Keratinocyte (primary cell): ENCODE measurements at regions not wholly inside any gene's neighbourhood (a gene's known extent, or its start where the extent isn't known, plus 50 kb on each side); places are given as distances from the start of the nearest gene placed in this dataset.

Experiments used
- DNase-seq: peaks from one replicate; pipeline ENCODE4 v3.0.0-alpha.2; 2011; ENCODE audit warnings: low read depth, missing footprints, low spot score
- FAIRE-seq: peaks from 2 replicates; lab custom pipeline; 2011; peaks lifted over from hg19 to GRCh38; lab: Jason Lieb, UNC
- H2AFZ ChIP-seq: 2 replicates; pipeline ENCODE4 v1.6.0; 2012; ENCODE audit warnings: low read length, control low read depth, inconsistent platforms; ENCODE audit not compliant: control insufficient read depth
- H3K27ac ChIP-seq: 2 replicates; pipeline ENCODE4 v1.5.1; 2011; ENCODE audit warnings: low read length; ENCODE audit not compliant: control insufficient read depth, insufficient read depth
- H3K27me3 ChIP-seq: 3 replicates; pipeline ENCODE4 v1.6.0; 2011; ENCODE audit warnings: low read length; ENCODE audit not compliant: control insufficient read depth, insufficient read depth; ENCODE audit errors: extremely low read depth
- H3K36me3 ChIP-seq, 2 experiments: 2 replicates in 1 of 2; 3 replicates in 1 of 2; pipeline ENCODE4 v1.5.1; 2011; ENCODE audit warnings: low read length in 2 of 2, mild to moderate bottlenecking in 1 of 2; ENCODE audit not compliant: control insufficient read depth in 2 of 2, insufficient read depth in 2 of 2; ENCODE audit errors: extremely low read depth in 1 of 2
- H3K4me1 ChIP-seq: 3 replicates; pipeline ENCODE4 v1.5.1; 2011; ENCODE audit warnings: low read length; ENCODE audit not compliant: control insufficient read depth, insufficient read depth; ENCODE audit errors: extremely low read depth
- H3K4me2 ChIP-seq: 3 replicates; pipeline ENCODE4 v1.6.0; 2011; ENCODE audit warnings: low read depth, low read length; ENCODE audit not compliant: control insufficient read depth, insufficient read depth; ENCODE audit errors: extremely low read depth
- H3K4me3 ChIP-seq, 3 experiments: fragments of 200-600 bp in 1 of 3; sonication (generic) in 1 of 3; 2 replicates in 2 of 3; 3 replicates in 1 of 3; pipeline ENCODE4 v1.5.1; 2011 to 2016; ENCODE audit warnings: low read length in 3 of 3, mild to moderate bottlenecking in 3 of 3, control low read depth in 2 of 3, inconsistent platforms in 1 of 3, low read depth in 1 of 3, mixed read lengths in 1 of 3, mixed run types in 1 of 3, moderate library complexity in 1 of 3; ENCODE audit not compliant: control insufficient read depth in 2 of 3, insufficient read depth in 2 of 3; ENCODE audit errors: extremely low read depth in 1 of 3
- H3K79me2 ChIP-seq: 2 replicates; pipeline ENCODE4 v1.6.0; 2012; ENCODE audit warnings: low read length; ENCODE audit not compliant: control insufficient read depth, insufficient read depth
- H3K9ac ChIP-seq: 3 replicates; pipeline ENCODE4 v1.6.0; 2011; ENCODE audit warnings: low read length; ENCODE audit not compliant: control insufficient read depth, insufficient read depth; ENCODE audit errors: extremely low read depth
- H3K9me1 ChIP-seq: 3 replicates; pipeline ENCODE4 v1.6.0; 2011; ENCODE audit warnings: low read length; ENCODE audit not compliant: control insufficient read depth, insufficient read depth; ENCODE audit errors: extremely low read depth
- H3K9me3 ChIP-seq: 2 replicates; pipeline ENCODE4 v1.5.1; 2012; ENCODE audit warnings: low read depth, low read length; ENCODE audit not compliant: control insufficient read depth
- H4K20me1 ChIP-seq: 3 replicates; pipeline ENCODE4 v1.6.0; 2011; ENCODE audit warnings: low read length; ENCODE audit not compliant: control insufficient read depth, insufficient read depth; ENCODE audit errors: extremely low read depth
- EZH2 ChIP-seq: IDR thresholded peaks from one replicate; pipeline ENCODE4 v1.6.1; 2012; ENCODE audit warnings: inconsistent platforms, mild to moderate bottlenecking, low read length, moderate library complexity
- dilution Hi-C: fragments of 300-500 bp; cut with MboI; formaldehyde crosslinking; loops from one replicate; pipeline ENCODE4 v1.7.0; 2020; ENCODE audit warnings: low sequenced_read_pairs; ENCODE audit not compliant: extremely low pct_ligation_motif_present
- TF ChIP-seq, protein P1 (sequence below), 3 experiments: IDR thresholded peaks in 1 of 3; conservative IDR thresholded peaks in 1 of 3; optimal IDR thresholded peaks in 1 of 3; 2 replicates in 2 of 3; 3 replicates in 1 of 3; pipeline versions ENCODE3 to v1.5.1; 2011; ENCODE audit warnings: low read length in 3 of 3, mild to moderate bottlenecking in 3 of 3, moderate library complexity in 2 of 3, control low read depth in 1 of 3, inconsistent platforms in 1 of 3; ENCODE audit not compliant: insufficient read depth in 2 of 3; ENCODE audit errors: extremely low read depth in 1 of 3

GRCh38 chr22:47396105-47396504, 633.7 kb downstream of the TBC1D22A start:
- H3K36me3 ChIP-seq = no peaks in the 10 kb centered on the region
- H3K27me3 ChIP-seq = no peaks in the 10 kb centered on the region
- no peak overlapping the region for H3K4me2 ChIP-seq
- H4K20me1 ChIP-seq = no peaks in the 10 kb centered on the region
- H3K9me3 ChIP-seq = peaks cover 11% of the 10 kb centered on the region
- no peaks in the 10 kb centered on the region for H3K9me1 ChIP-seq
- H3K4me3 ChIP-seq = no peak overlapping the region
- H3K79me2 ChIP-seq = no peaks in the 10 kb centered on the region
- FAIRE-seq = no peak
- no peak overlapping the region for H3K27ac ChIP-seq
- TF ChIP-seq, protein P1, sequence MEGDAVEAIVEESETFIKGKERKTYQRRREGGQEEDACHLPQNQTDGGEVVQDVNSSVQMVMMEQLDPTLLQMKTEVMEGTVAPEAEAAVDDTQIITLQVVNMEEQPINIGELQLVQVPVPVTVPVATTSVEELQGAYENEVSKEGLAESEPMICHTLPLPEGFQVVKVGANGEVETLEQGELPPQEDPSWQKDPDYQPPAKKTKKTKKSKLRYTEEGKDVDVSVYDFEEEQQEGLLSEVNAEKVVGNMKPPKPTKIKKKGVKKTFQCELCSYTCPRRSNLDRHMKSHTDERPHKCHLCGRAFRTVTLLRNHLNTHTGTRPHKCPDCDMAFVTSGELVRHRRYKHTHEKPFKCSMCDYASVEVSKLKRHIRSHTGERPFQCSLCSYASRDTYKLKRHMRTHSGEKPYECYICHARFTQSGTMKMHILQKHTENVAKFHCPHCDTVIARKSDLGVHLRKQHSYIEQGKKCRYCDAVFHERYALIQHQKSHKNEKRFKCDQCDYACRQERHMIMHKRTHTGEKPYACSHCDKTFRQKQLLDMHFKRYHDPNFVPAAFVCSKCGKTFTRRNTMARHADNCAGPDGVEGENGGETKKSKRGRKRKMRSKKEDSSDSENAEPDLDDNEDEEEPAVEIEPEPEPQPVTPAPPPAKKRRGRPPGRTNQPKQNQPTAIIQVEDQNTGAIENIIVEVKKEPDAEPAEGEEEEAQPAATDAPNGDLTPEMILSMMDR (optimal IDR thresholded peaks at IDR 0.05 in 1 of 3, IDR thresholded peaks at IDR 0.05 in 1 of 3, conservative IDR thresholded peaks at IDR 0.05 in 1 of 3; ENCODE audit: extremely low read depth in 1 of 3, insufficient read depth in 2 of 3, low read length in 3 of 3) = no peak
- no peak for TF ChIP-seq EZH2
- no peaks in the 10 kb centered on the region for H3K4me1 ChIP-seq
- no peak for DNase-seq
- no peak overlapping the region for H2AFZ ChIP-seq
- dilution Hi-C loops = no loop called here
- no peak overlapping the region for H3K9ac ChIP-seq

GRCh38 chr22:47395481-47395880, 633.0 kb downstream of the TBC1D22A start:
- H4K20me1 ChIP-seq = no peaks in the 10 kb centered on the region
- TF ChIP-seq, protein P1 (optimal IDR thresholded peaks at IDR 0.05 in 1 of 3, IDR thresholded peaks at IDR 0.05 in 1 of 3, conservative IDR thresholded peaks at IDR 0.05 in 1 of 3; ENCODE audit: extremely low read depth in 1 of 3, insufficient read depth in 2 of 3, low read length in 3 of 3) = no peak
- TF ChIP-seq EZH2 = no peak
- no peaks in the 10 kb centered on the region for H3K9me1 ChIP-seq
- H3K79me2 ChIP-seq = no peaks in the 10 kb centered on the region
- H3K27ac ChIP-seq = no peak overlapping the region
- H2AFZ ChIP-seq = no peak overlapping the region
- dilution Hi-C loops = no loop called here
- peaks cover 12% of the 10 kb centered on the region for H3K9me3 ChIP-seq
- H3K4me3 ChIP-seq = no peak overlapping the region
- no peaks in the 10 kb centered on the region for H3K4me1 ChIP-seq
- no peak for DNase-seq
- no peaks in the 10 kb centered on the region for H3K36me3 ChIP-seq
- no peaks in the 10 kb centered on the region for H3K27me3 ChIP-seq
- FAIRE-seq = no peak
- H3K4me2 ChIP-seq = no peak overlapping the region
- no peak overlapping the region for H3K9ac ChIP-seq
